ENCODE measurements at regions not wholly inside any gene's neighbourhood (a gene's known extent, or its start where the extent isn't known, plus 50 kb on each side); places are given as distances from the start of the nearest gene placed in this dataset.

DNA sequence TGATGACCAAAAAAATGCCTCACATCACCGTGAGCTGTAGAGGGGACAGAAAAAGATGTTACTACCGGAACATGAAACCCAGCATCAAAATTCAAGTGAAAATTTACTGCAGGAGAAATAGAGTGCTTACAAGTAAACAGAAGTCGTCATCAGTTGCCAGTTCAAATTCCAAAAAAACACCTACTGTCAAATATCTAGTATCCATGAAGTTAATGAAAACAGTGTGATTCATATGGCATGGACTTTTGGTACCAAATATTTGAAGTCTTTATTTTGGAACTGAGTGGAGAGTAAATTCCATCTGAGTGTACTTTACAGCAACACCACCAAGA lies 388.9 kb upstream of the SPOCK3 start:
- Histone ChIP-seq H4K20me1 (ENCODE audit: insufficient read depth, low read length) (no peaks in the 10 kb centered on the region), H3K4me2 (ENCODE audit: low read length) (no peak overlapping the region), H3K9ac (ENCODE audit: low read length) (no peak overlapping the region), H3K4me1 (ENCODE audit: insufficient read depth, low read length) (no peaks in the 10 kb centered on the region), H3K27ac (ENCODE audit: low read depth, low read length) (no peak overlapping the region), H3K36me3 (ENCODE audit: insufficient read depth, low read length) (no peaks in the 10 kb centered on the region), H2AFZ (ENCODE audit: low read depth, low read length) (no peak overlapping the region), H3K27me3 (ENCODE audit: insufficient read depth, low read length) (no peaks in the 10 kb centered on the region), H3K79me2 (ENCODE audit: insufficient read depth, low read length) (no peaks in the 10 kb centered on the region), H3K9me3 (ENCODE audit: insufficient read depth, low read depth, low read length) (no peaks in the 10 kb centered on the region), H3K4me3 (ENCODE audit: insufficient read depth, low read depth, low read length) (no peak overlapping the region)
- DNase-seq (ENCODE audit: low read depth): no peak
- Mint-ChIP-seq H3K9me3 (ENCODE audit: unreplicated experiment) (no peaks in the 10 kb centered on the region), H3K4me1 (ENCODE audit: low read depth, unreplicated experiment) (peaks cover 11% of the 10 kb centered on the region), H3K27me3 (ENCODE audit: low read depth, unreplicated experiment) (no peaks in the 10 kb centered on the region), H3K36me3 (ENCODE audit: low read depth, unreplicated experiment) (no peaks in the 10 kb centered on the region), H3K27ac (ENCODE audit: unreplicated experiment) (no peak overlapping the region), H3K4me3 (ENCODE audit: unreplicated experiment) (no peak overlapping the region)
- TF ChIP-seq, protein P1, sequence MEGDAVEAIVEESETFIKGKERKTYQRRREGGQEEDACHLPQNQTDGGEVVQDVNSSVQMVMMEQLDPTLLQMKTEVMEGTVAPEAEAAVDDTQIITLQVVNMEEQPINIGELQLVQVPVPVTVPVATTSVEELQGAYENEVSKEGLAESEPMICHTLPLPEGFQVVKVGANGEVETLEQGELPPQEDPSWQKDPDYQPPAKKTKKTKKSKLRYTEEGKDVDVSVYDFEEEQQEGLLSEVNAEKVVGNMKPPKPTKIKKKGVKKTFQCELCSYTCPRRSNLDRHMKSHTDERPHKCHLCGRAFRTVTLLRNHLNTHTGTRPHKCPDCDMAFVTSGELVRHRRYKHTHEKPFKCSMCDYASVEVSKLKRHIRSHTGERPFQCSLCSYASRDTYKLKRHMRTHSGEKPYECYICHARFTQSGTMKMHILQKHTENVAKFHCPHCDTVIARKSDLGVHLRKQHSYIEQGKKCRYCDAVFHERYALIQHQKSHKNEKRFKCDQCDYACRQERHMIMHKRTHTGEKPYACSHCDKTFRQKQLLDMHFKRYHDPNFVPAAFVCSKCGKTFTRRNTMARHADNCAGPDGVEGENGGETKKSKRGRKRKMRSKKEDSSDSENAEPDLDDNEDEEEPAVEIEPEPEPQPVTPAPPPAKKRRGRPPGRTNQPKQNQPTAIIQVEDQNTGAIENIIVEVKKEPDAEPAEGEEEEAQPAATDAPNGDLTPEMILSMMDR (IDR thresholded peaks at IDR 0.05; ENCODE audit: insufficient read depth, low read depth, low read length): no peak
- TF ChIP-seq EZH2 (IDR thresholded peaks at IDR 0.05; ENCODE audit: insufficient read depth, low read length): no peak
- FAIRE-seq: no peak

DNA sequence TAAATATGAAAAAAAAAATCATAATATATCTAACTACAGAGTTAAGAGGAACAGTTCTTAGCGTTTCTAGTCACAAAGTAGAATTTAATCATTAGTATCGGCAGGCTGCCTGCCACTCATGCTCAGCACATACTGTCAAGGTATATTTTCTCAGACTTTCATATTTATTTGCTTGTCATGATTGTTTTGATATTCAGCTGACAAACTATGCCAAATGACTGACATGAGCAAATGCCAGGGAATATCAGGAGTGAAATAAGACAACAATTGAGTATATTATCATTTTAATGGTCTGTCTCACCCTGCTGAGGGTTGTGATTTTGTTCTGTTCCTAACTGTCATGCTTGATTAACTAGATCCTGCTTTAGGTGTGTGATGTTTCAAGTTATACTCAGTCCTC lies 395.0 kb upstream of the SPOCK3 start:
- peaks cover 2% of the 10 kb centered on the region for H3K9me3 Mint-ChIP-seq (ENCODE audit: unreplicated experiment)
- H3K4me3 Mint-ChIP-seq (ENCODE audit: unreplicated experiment): no peak overlapping the region
- no peaks in the 10 kb centered on the region for H3K36me3 Mint-ChIP-seq (ENCODE audit: low read depth, unreplicated experiment)
- Histone ChIP-seq H3K27ac (ENCODE audit: low read depth, low read length) (no peak overlapping the region), H2AFZ (ENCODE audit: low read depth, low read length) (no peak overlapping the region), H3K79me2 (ENCODE audit: insufficient read depth, low read length) (no peaks in the 10 kb centered on the region), H3K27me3 (ENCODE audit: insufficient read depth, low read length) (no peaks in the 10 kb centered on the region), H4K20me1 (ENCODE audit: insufficient read depth, low read length) (no peaks in the 10 kb centered on the region), H3K9ac (ENCODE audit: low read length) (no peak overlapping the region), H3K36me3 (ENCODE audit: insufficient read depth, low read length) (no peaks in the 10 kb centered on the region), H3K9me3 (ENCODE audit: insufficient read depth, low read depth, low read length) (no peaks in the 10 kb centered on the region), H3K4me3 (ENCODE audit: insufficient read depth, low read depth, low read length) (no peak overlapping the region), H3K4me1 (ENCODE audit: insufficient read depth, low read length) (no peaks in the 10 kb centered on the region), H3K4me2 (ENCODE audit: low read length) (no peak overlapping the region)
- no peaks in the 10 kb centered on the region for H3K27me3 Mint-ChIP-seq (ENCODE audit: low read depth, unreplicated experiment)
- TF ChIP-seq, protein P1 (IDR thresholded peaks at IDR 0.05; ENCODE audit: insufficient read depth, low read depth, low read length): no peak
- TF ChIP-seq EZH2 (IDR thresholded peaks at IDR 0.05; ENCODE audit: insufficient read depth, low read length): no peak
- H3K4me1 Mint-ChIP-seq (ENCODE audit: low read depth, unreplicated experiment): no peaks in the 10 kb centered on the region
- no peak overlapping the region for H3K27ac Mint-ChIP-seq (ENCODE audit: unreplicated experiment)
- no peak for FAIRE-seq
- DNase-seq (ENCODE audit: low read depth): no peak

DNA sequence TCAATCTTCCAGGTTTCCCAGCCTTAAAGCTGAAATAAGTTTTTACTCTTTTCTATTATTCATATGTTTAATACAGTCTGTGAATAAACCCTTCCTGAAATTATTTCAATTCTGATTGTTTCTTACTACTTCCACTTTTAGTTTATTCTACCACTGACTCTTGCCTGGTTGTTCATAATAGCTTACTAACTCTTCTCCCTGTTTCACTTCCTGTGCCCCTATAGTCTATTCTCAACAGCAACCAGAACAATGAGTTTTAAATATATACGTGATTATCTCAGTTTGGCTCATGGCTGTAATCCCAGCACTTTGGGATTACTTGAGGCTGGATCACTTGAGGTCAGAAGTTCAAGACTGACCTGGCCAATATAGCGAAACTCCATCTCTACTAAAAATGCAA lies 408.0 kb upstream of the SPOCK3 start:
- no peaks in the 10 kb centered on the region for H4K20me1 ChIP-seq (ENCODE audit: insufficient read depth, low read length)
- TF ChIP-seq, protein P1 (IDR thresholded peaks at IDR 0.05; ENCODE audit: insufficient read depth, low read depth, low read length): no peak
- no peak for TF ChIP-seq EZH2 (IDR thresholded peaks at IDR 0.05; ENCODE audit: insufficient read depth, low read length)
- H3K9me3 ChIP-seq (ENCODE audit: insufficient read depth, low read depth, low read length): no peaks in the 10 kb centered on the region
- H3K9ac ChIP-seq (ENCODE audit: low read length): no peak overlapping the region
- no peaks in the 10 kb centered on the region for H3K36me3 ChIP-seq (ENCODE audit: insufficient read depth, low read length)
- H3K9me3 Mint-ChIP-seq (ENCODE audit: unreplicated experiment): no peaks in the 10 kb centered on the region
- H3K36me3 Mint-ChIP-seq (ENCODE audit: low read depth, unreplicated experiment): no peaks in the 10 kb centered on the region
- no peaks in the 10 kb centered on the region for H3K79me2 ChIP-seq (ENCODE audit: insufficient read depth, low read length)
- no peak overlapping the region for H3K27ac Mint-ChIP-seq (ENCODE audit: unreplicated experiment)
- no peaks in the 10 kb centered on the region for H3K27me3 ChIP-seq (ENCODE audit: insufficient read depth, low read length)
- no peaks in the 10 kb centered on the region for H3K4me1 ChIP-seq (ENCODE audit: insufficient read depth, low read length)
- FAIRE-seq: no peak
- DNase-seq (ENCODE audit: low read depth): no peak
- H3K4me3 ChIP-seq (ENCODE audit: insufficient read depth, low read depth, low read length): no peak overlapping the region
- no peak overlapping the region for H3K4me2 ChIP-seq (ENCODE audit: low read length)
- H3K4me3 Mint-ChIP-seq (ENCODE audit: unreplicated experiment): no peak overlapping the region
- no peaks in the 10 kb centered on the region for H3K27me3 Mint-ChIP-seq (ENCODE audit: low read depth, unreplicated experiment)
- H2AFZ ChIP-seq (ENCODE audit: low read depth, low read length): no peak overlapping the region
- H3K4me1 Mint-ChIP-seq (ENCODE audit: low read depth, unreplicated experiment): no peaks in the 10 kb centered on the region
- H3K27ac ChIP-seq (ENCODE audit: low read depth, low read length): no peak overlapping the region

All from astrocyte (in vitro differentiated cells and primary cell).